GM21515 (cell line): ENCODE measurements at regions not wholly inside any gene's neighbourhood (a gene's known extent, or its start where the extent isn't known, plus 50 kb on each side); places are given as distances from the start of the nearest gene placed in this dataset.
A peak's percentile ranks its signal among the peaks of the same experiment; 100 is the strongest.

Experiments used
- ATAC-seq: cut with Tn5 transposase; IDR thresholded peaks from one replicate; pipeline ENCODE4 v1.9.1; 2021; ENCODE audit not compliant: unreplicated experiment

- ATAC-seq = no peak
Observed at GRCh38 chr11:123305601-123306375, 110.7 kb upstream of the CLMP start.

GRCh38 chr11:123304828-123305466, 109.9 kb upstream of the CLMP start:
- no peak for ATAC-seq

GRCh38 chr11:123303924-123304323, 108.9 kb upstream of the CLMP start:
- ATAC-seq = no peak

- ATAC-seq = no peak
Observed at GRCh38 chr11:123302751-123303195, 107.7 kb upstream of the CLMP start.

GRCh38 chr11:123301696-123302400, 106.8 kb upstream of the CLMP start:
- peak; percentile 76 for ATAC-seq

- ATAC-seq = no peak
Observed at GRCh38 chr11:123301013-123301591, 106.1 kb upstream of the CLMP start.

- ATAC-seq = no peak
Observed at GRCh38 chr11:123299721-123300120, 104.7 kb upstream of the CLMP start.

GRCh38 chr11:123298488-123299447, 103.7 kb upstream of the CLMP start:
- ATAC-seq = no peak

GRCh38 chr11:123292647-123293046, 97.6 kb upstream of the CLMP start:
- ATAC-seq = no peak

GRCh38 chr11:123291201-123291869, 96.3 kb upstream of the CLMP start:
- no peak for ATAC-seq

- no peak for ATAC-seq
Observed at GRCh38 chr11:123286761-123287160, 91.7 kb upstream of the CLMP start.

- ATAC-seq = no peak
Observed at GRCh38 chr11:123286255-123286654, 91.2 kb upstream of the CLMP start.

- ATAC-seq = no peak
Observed at GRCh38 chr11:123284454-123284853, 89.4 kb upstream of the CLMP start.

GRCh38 chr11:123282597-123282996, 87.5 kb upstream of the CLMP start:
- no peak for ATAC-seq

- ATAC-seq = no peak
Observed at GRCh38 chr11:123273616-123274015, 78.6 kb upstream of the CLMP start.

GRCh38 chr11:123272565-123272964, 77.5 kb upstream of the CLMP start:
- ATAC-seq = no peak

GRCh38 chr11:123268156-123268555, 73.1 kb upstream of the CLMP start:
- no peak for ATAC-seq

GRCh38 chr11:123265951-123266350, 70.9 kb upstream of the CLMP start:
- ATAC-seq = no peak

- ATAC-seq = no peak
Observed at GRCh38 chr11:123264431-123264780, 69.4 kb upstream of the CLMP start.
